IMR-90 (cell line): ENCODE measurements at regions not wholly inside any gene's neighbourhood (a gene's known extent, or its start where the extent isn't known, plus 50 kb on each side); places are given as distances from the start of the nearest gene placed in this dataset.

Experiments used
- ATAC-seq: fragments of 200-7000 bp; cut with Tn5 transposase; 2 replicates; pipeline ENCODE4 v1.9.1; 2020; ENCODE audit warnings: low read depth, mild to moderate bottlenecking, moderate library complexity
- BruUV-seq: library from RNA; stranded (reverse); fragments of 400-500 nt; replicated peaks from 2 replicates; lab custom pipeline; 2021; lab: Mats Ljungman, UMichigan
- CTCF ChIA-PET: fragments of 300-600 bp; formaldehyde crosslinking; extraction: SDS; loops from one replicate; lab custom pipeline; 2021; ENCODE audit warnings: antibody characterized with exemption; lab: Yijun Ruan, JAX
- POLR2A ChIA-PET: fragments of 300-600 bp; sonication (Branson Sonifier 250); formaldehyde crosslinking; loops from one replicate; lab custom pipeline; 2022; ENCODE audit warnings: antibody characterized with exemption; ENCODE audit not compliant: unreplicated experiment; lab: Charles Lee
- DNase-seq: peaks from one replicate; pipeline ENCODE4 v3.0.0; 2013
- H2AFZ ChIP-seq: replicated peaks from 2 replicates; pipeline ENCODE3; 2013; ENCODE audit warnings: low read length, mild to moderate bottlenecking; ENCODE audit not compliant: poor library complexity
- H2AK5ac ChIP-seq: 2 replicates; pipeline ENCODE4 v1.6.1; 2013; ENCODE audit warnings: low read depth, low read length, inconsistent platforms
- H2AK9ac ChIP-seq: replicated peaks from 2 replicates; pipeline ENCODE3; 2013; ENCODE audit warnings: mild to moderate bottlenecking, low read depth, low read length, moderate library complexity; ENCODE audit not compliant: poor library complexity
- H2BK120ac ChIP-seq: 2 replicates; pipeline ENCODE4 v1.6.1; 2013; ENCODE audit warnings: low read depth, low read length, inconsistent platforms
- H2BK15ac ChIP-seq: 3 replicates; pipeline ENCODE4 v1.6.1; 2013; ENCODE audit warnings: low read depth, low read length, inconsistent platforms
- H2BK20ac ChIP-seq: 2 replicates; pipeline ENCODE4 v1.6.1; 2013; ENCODE audit warnings: low read depth, mild to moderate bottlenecking, inconsistent platforms, low read length, moderate library complexity
- H2BK5ac ChIP-seq: 2 replicates; pipeline ENCODE4 v1.6.1; 2013; ENCODE audit warnings: mild to moderate bottlenecking, low read depth, low read length, inconsistent platforms; ENCODE audit not compliant: poor library complexity, severe bottlenecking
- H3K14ac ChIP-seq: replicated peaks from 2 replicates; pipeline ENCODE4 v1.6.1; 2013; ENCODE audit warnings: low read depth, low read length, inconsistent platforms
- H3K18ac ChIP-seq: 2 replicates; pipeline ENCODE4 v1.6.1; 2013; ENCODE audit warnings: low read depth, low read length, control low read depth
- H3K23ac ChIP-seq: 2 replicates; pipeline ENCODE4 v1.6.1; 2013; ENCODE audit warnings: low read depth, low read length, inconsistent platforms
- H3K27ac ChIP-seq: 2 replicates; pipeline ENCODE4 v1.5.1; 2013; ENCODE audit warnings: mild to moderate bottlenecking, control low read depth, low read length; ENCODE audit not compliant: insufficient read depth
- H3K27me3 ChIP-seq: 2 replicates; pipeline ENCODE4 v1.6.1; 2013; ENCODE audit warnings: low read length; ENCODE audit not compliant: control insufficient read depth, insufficient read depth
- H3K36me3 ChIP-seq: 2 replicates; pipeline ENCODE4 v1.6.1; 2013; ENCODE audit warnings: low read length, mixed read lengths; ENCODE audit not compliant: control insufficient read depth, insufficient read depth
- H3K4ac ChIP-seq: 2 replicates; pipeline ENCODE4 v1.6.1; 2013; ENCODE audit warnings: low read depth, low read length, inconsistent platforms
- H3K4me1 ChIP-seq: 2 replicates; pipeline ENCODE4 v1.6.1; 2013; ENCODE audit warnings: low read length, mixed read lengths; ENCODE audit not compliant: control insufficient read depth, insufficient read depth
- H3K4me2 ChIP-seq: 2 replicates; pipeline ENCODE4 v1.6.1; 2013; ENCODE audit warnings: low read depth, mild to moderate bottlenecking, control low read depth, low read length, moderate library complexity
- H3K4me3 ChIP-seq: 2 replicates; pipeline ENCODE4 v1.5.1; 2013; ENCODE audit warnings: low read depth, mild to moderate bottlenecking, control low read depth, low read length, moderate library complexity; ENCODE audit not compliant: insufficient read depth
- H3K56ac ChIP-seq: 2 replicates; pipeline ENCODE4 v1.6.1; 2013; ENCODE audit warnings: low read length, inconsistent platforms; ENCODE audit not compliant: insufficient read depth; ENCODE audit errors: extremely low read depth
- H3K79me1 ChIP-seq, 2 experiments: 2 replicates each; pipeline ENCODE4 v1.6.1; 2013; ENCODE audit warnings: low read length in 2 of 2, inconsistent platforms in 1 of 2, low read depth in 1 of 2
- H3K9ac ChIP-seq: 2 replicates; pipeline ENCODE4 v1.6.1; 2013; ENCODE audit warnings: low read depth, low read length, control low read depth
- H3K9me1 ChIP-seq: 2 replicates; pipeline ENCODE4 v1.6.1; 2013; ENCODE audit warnings: low read length, inconsistent platforms; ENCODE audit not compliant: insufficient read depth
- H3K9me3 ChIP-seq: 2 replicates; pipeline ENCODE4 v1.6.1; 2013; ENCODE audit warnings: low read length; ENCODE audit not compliant: control insufficient read depth, insufficient read depth
- H4K20me1 ChIP-seq: 2 replicates; pipeline ENCODE4 v1.6.1; 2013; ENCODE audit warnings: low read length, inconsistent platforms; ENCODE audit not compliant: insufficient read depth
- H4K5ac ChIP-seq: 2 replicates; pipeline ENCODE4 v1.6.1; 2013; ENCODE audit warnings: mild to moderate bottlenecking, low read depth, low read length, control low read depth
- H4K8ac ChIP-seq, 2 experiments: 2 replicates each; pipeline ENCODE4 v1.6.1; 2013; ENCODE audit warnings: low read depth in 2 of 2, low read length in 2 of 2, control low read depth in 1 of 2, inconsistent platforms in 1 of 2
- H4K91ac ChIP-seq: 2 replicates; pipeline ENCODE4 v1.6.1; 2013; ENCODE audit warnings: low read depth, low read length, inconsistent platforms; ENCODE audit not compliant: insufficient read depth
- BHLHE40 ChIP-seq: fragments of 150-350 bp; IDR thresholded peaks from 2 replicates; pipeline ENCODE4 v1.6.1; 2016; ENCODE audit warnings: mild to moderate bottlenecking, low read depth, low read length
- CEBPB ChIP-seq: IDR thresholded peaks from 2 replicates; pipeline ENCODE4 v1.6.1; 2012; ENCODE audit warnings: low read depth, low read length, improper control_type of control experiment
- CHD1 ChIP-seq: IDR thresholded peaks from 2 replicates; pipeline ENCODE4 v1.6.1; 2012; ENCODE audit warnings: low read depth, low read length, improper control_type of control experiment
- ELK1 ChIP-seq: fragments of 150-350 bp; IDR thresholded peaks from 2 replicates; pipeline ENCODE4 v1.6.1; 2016; ENCODE audit warnings: low read depth, mild to moderate bottlenecking, low read length, moderate library complexity, borderline replicate concordance
- FOS ChIP-seq: fragments of 150-350 bp; IDR thresholded peaks from 2 replicates; pipeline ENCODE4 v1.6.1; 2016; ENCODE audit warnings: low read depth, low read length
- MAFK ChIP-seq: IDR thresholded peaks from 2 replicates; pipeline ENCODE4 v1.6.1; 2012; ENCODE audit warnings: low read depth, low read length, improper control_type of control experiment
- MAZ ChIP-seq: IDR thresholded peaks from 2 replicates; pipeline ENCODE4 v1.6.1; 2012; ENCODE audit warnings: low read depth, mild to moderate bottlenecking, low read length, improper control_type of control experiment, moderate library complexity, borderline replicate concordance
- MXI1 ChIP-seq: IDR thresholded peaks from 2 replicates; pipeline ENCODE4 v1.6.1; 2012; ENCODE audit warnings: low read depth, mild to moderate bottlenecking, low read length, moderate library complexity, borderline replicate concordance
- NFE2L2 ChIP-seq: fragments of 150-350 bp; IDR thresholded peaks from 2 replicates; pipeline ENCODE4 v1.6.1; 2016; ENCODE audit warnings: low read depth, mild to moderate bottlenecking, low read length
- POLR2A ChIP-seq: IDR thresholded peaks from 2 replicates; pipeline ENCODE4 v1.6.1; 2012; ENCODE audit warnings: mild to moderate bottlenecking, low read depth, low read length
- RAD21 ChIP-seq: IDR thresholded peaks from 2 replicates; pipeline ENCODE4 v1.6.1; 2012; ENCODE audit warnings: low read length, improper control_type of control experiment
- RCOR1 ChIP-seq: IDR thresholded peaks from 2 replicates; pipeline ENCODE4 v1.6.1; 2012; ENCODE audit warnings: mild to moderate bottlenecking, low read length, improper control_type of control experiment; ENCODE audit not compliant: insufficient replicate concordance
- RFX5 ChIP-seq: IDR thresholded peaks from 2 replicates; pipeline ENCODE4 v1.8.0; 2012; ENCODE audit warnings: low read depth, mild to moderate bottlenecking, low read length, moderate library complexity
- SMC3 ChIP-seq: fragments of 150-350 bp; IDR thresholded peaks from 2 replicates; pipeline ENCODE4 v1.6.1; 2016; ENCODE audit warnings: low read depth, mild to moderate bottlenecking, antibody characterized with exemption, low read length, moderate library complexity
- USF2 ChIP-seq: fragments of 150-350 bp; IDR thresholded peaks from 2 replicates; pipeline ENCODE4 v1.6.1; 2017; ENCODE audit warnings: mild to moderate bottlenecking, antibody characterized with exemption, low read length, low read depth
- WGBS, 2 experiments: methylation state at CpG; one replicate each; pipeline versions ENCODE4 v1.1.5 to v1.1.7; 2013; ENCODE audit warnings: missing lambda C conversion rate in 2 of 2; ENCODE audit not compliant: insufficient read length in 1 of 2; ENCODE audit errors: extremely low coverage in 2 of 2; 5-methylcytosine and 5-hydroxymethylcytosine counted together
- dilution Hi-C: fragments of 300-500 bp; cut with HindIII; formaldehyde crosslinking; loops from one replicate; pipeline ENCODE4 v1.14.3; 2018; ENCODE audit warnings: low sequenced_read_pairs; ENCODE audit not compliant: unreplicated experiment
- in situ Hi-C: fragments of 300-500 bp; cut with MboI; formaldehyde crosslinking; loops from 3 replicates; pipeline ENCODE4 v1.14.3; 2019; ENCODE audit warnings: low sequenced_read_pairs, inconsistent platforms, mixed read lengths
- intact Hi-C: fragments of 100-400 bp; cut with micrococcal nuclease; formaldehyde crosslinking; loops from 2 replicates; pipeline ENCODE4 v1.10.0; 2022
- TF ChIP-seq, protein P1 (sequence below): conservative IDR thresholded peaks from 2 replicates; pipeline ENCODE4 v1.5.1; 2012; ENCODE audit warnings: mild to moderate bottlenecking, low read depth, low read length, improper control_type of control experiment

- H2AK9ac ChIP-seq = no peak overlapping the region
- dilution Hi-C loops = no loop called here
- no TSS peak for BruUV-seq
Measured at GRCh38 chr18:38948436-38948835, 1382.8 kb upstream of the CELF4 start.

More at GRCh38 chr18:38948436-38948835, 1382.8 kb upstream of the CELF4 start:
- Histone ChIP-seq H3K23ac (no peak overlapping the region), H3K56ac (no peak overlapping the region), H4K5ac (no peak overlapping the region), H4K20me1 (no peaks in the 10 kb centered on the region), H3K18ac (no peak overlapping the region), H3K79me1 (no peaks in the 10 kb centered on the region), H3K14ac (no peak overlapping the region), H2BK120ac (no peak overlapping the region), H2BK5ac (no peak overlapping the region), H3K4me1 (no peaks in the 10 kb centered on the region), H3K27me3 (no peaks in the 10 kb centered on the region), H2AFZ (no peak overlapping the region), H3K4me2 (no peak overlapping the region), H3K4me3 (no peak overlapping the region), H2BK20ac (no peak overlapping the region), H2BK15ac (no peak overlapping the region), H3K9me1 (no peaks in the 10 kb centered on the region), H4K8ac (no peak overlapping the region), H3K4ac (no peak overlapping the region), H3K27ac (no peak overlapping the region), H2AK5ac (no peak overlapping the region), H4K91ac (no peak overlapping the region), H3K36me3 (no peaks in the 10 kb centered on the region), H3K9ac (no peak overlapping the region), H3K9me3 (peaks cover 10% of the 10 kb centered on the region)
- WGBS, 2 experiments = no CpG with 5 or more reads among the region's 2 CpGs
- TF ChIP-seq ELK1 (no peak), BHLHE40 (no peak), SMC3 (no peak), USF2 (no peak), CEBPB (no peak), CHD1 (no peak), POLR2A (no peak), RAD21 (no peak), RCOR1 (no peak), MAZ (no peak), NFE2L2 (no peak), MXI1 (no peak), RFX5 (no peak), FOS (no peak), MAFK (no peak)
- TF ChIP-seq, protein P1, sequence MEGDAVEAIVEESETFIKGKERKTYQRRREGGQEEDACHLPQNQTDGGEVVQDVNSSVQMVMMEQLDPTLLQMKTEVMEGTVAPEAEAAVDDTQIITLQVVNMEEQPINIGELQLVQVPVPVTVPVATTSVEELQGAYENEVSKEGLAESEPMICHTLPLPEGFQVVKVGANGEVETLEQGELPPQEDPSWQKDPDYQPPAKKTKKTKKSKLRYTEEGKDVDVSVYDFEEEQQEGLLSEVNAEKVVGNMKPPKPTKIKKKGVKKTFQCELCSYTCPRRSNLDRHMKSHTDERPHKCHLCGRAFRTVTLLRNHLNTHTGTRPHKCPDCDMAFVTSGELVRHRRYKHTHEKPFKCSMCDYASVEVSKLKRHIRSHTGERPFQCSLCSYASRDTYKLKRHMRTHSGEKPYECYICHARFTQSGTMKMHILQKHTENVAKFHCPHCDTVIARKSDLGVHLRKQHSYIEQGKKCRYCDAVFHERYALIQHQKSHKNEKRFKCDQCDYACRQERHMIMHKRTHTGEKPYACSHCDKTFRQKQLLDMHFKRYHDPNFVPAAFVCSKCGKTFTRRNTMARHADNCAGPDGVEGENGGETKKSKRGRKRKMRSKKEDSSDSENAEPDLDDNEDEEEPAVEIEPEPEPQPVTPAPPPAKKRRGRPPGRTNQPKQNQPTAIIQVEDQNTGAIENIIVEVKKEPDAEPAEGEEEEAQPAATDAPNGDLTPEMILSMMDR = no peak
- intact Hi-C loops (no loop called here), in situ Hi-C loops (no loop called here)
- DNase-seq (no peak), ATAC-seq (no peak)
- CTCF ChIA-PET = no interaction called here
- POLR2A ChIA-PET = no interaction called here
